ENCODE measurements at regions not wholly inside any gene's neighbourhood (a gene's known extent, or its start where the extent isn't known, plus 50 kb on each side); places are given as distances from the start of the nearest gene placed in this dataset.

GRCh38 chr13:80955501-80955900 is 614.6 kb upstream of the SPRY2 start:
- ATAC-seq (ENCODE audit: low read depth), result no peak
- no peaks in the 10 kb centered on the region for H3K9me3 ChIP-seq (ENCODE audit: severe bottlenecking)
- no peaks in the 10 kb centered on the region for H3K36me3 ChIP-seq (ENCODE audit: low read depth)
- no peak overlapping the region for H3K27ac ChIP-seq (ENCODE audit: poor library complexity, severe bottlenecking)
- H3K27me3 ChIP-seq (ENCODE audit: insufficient read depth, poor library complexity, severe bottlenecking), result no peaks in the 10 kb centered on the region
- DNase-seq (ENCODE audit: low spot score), result no peak
- no peak overlapping the region for H3K4me3 ChIP-seq (ENCODE audit: severe bottlenecking)
- H3K4me1 ChIP-seq (ENCODE audit: insufficient read depth, poor library complexity, severe bottlenecking), result no peaks in the 10 kb centered on the region
- TF ChIP-seq CTCF (IDR thresholded peaks at IDR 0.05; ENCODE audit: poor library complexity, severe bottlenecking), result no peak

- Histone ChIP-seq H3K27ac (ENCODE audit: poor library complexity, severe bottlenecking) (no peak overlapping the region), H3K27me3 (ENCODE audit: insufficient read depth, poor library complexity, severe bottlenecking) (no peaks in the 10 kb centered on the region), H3K4me1 (ENCODE audit: insufficient read depth, poor library complexity, severe bottlenecking) (no peaks in the 10 kb centered on the region), H3K4me3 (ENCODE audit: severe bottlenecking) (no peak overlapping the region), H3K9me3 (ENCODE audit: severe bottlenecking) (no peaks in the 10 kb centered on the region), H3K36me3 (ENCODE audit: low read depth) (no peaks in the 10 kb centered on the region)
- DNase-seq (ENCODE audit: low spot score) (no peak), ATAC-seq (ENCODE audit: low read depth) (no peak)
- no peak for TF ChIP-seq CTCF (IDR thresholded peaks at IDR 0.05; ENCODE audit: poor library complexity, severe bottlenecking)
Measured at GRCh38 chr13:80952158-80952557, 611.2 kb upstream of the SPRY2 start.

GRCh38 chr13:80946008-80946802 is 605.3 kb upstream of the SPRY2 start:
- H3K27me3 ChIP-seq (ENCODE audit: insufficient read depth, poor library complexity, severe bottlenecking), result no peaks in the 10 kb centered on the region
- no peaks in the 10 kb centered on the region for H3K36me3 ChIP-seq (ENCODE audit: low read depth)
- TF ChIP-seq CTCF (IDR thresholded peaks at IDR 0.05; ENCODE audit: poor library complexity, severe bottlenecking), result no peak
- H3K9me3 ChIP-seq (ENCODE audit: severe bottlenecking), result no peaks in the 10 kb centered on the region
- no peaks in the 10 kb centered on the region for H3K4me1 ChIP-seq (ENCODE audit: insufficient read depth, poor library complexity, severe bottlenecking)
- no peak overlapping the region for H3K27ac ChIP-seq (ENCODE audit: poor library complexity, severe bottlenecking)
- ATAC-seq (ENCODE audit: low read depth) (no peak), DNase-seq (ENCODE audit: low spot score) (no peak)
- no peak overlapping the region for H3K4me3 ChIP-seq (ENCODE audit: severe bottlenecking)

GRCh38 chr13:80945328-80945727 is 604.4 kb upstream of the SPRY2 start:
- H3K4me3 ChIP-seq (ENCODE audit: severe bottlenecking), result no peak overlapping the region
- no peaks in the 10 kb centered on the region for H3K27me3 ChIP-seq (ENCODE audit: insufficient read depth, poor library complexity, severe bottlenecking)
- no peak for DNase-seq (ENCODE audit: low spot score)
- H3K9me3 ChIP-seq (ENCODE audit: severe bottlenecking), result no peaks in the 10 kb centered on the region
- no peak for ATAC-seq (ENCODE audit: low read depth)
- H3K36me3 ChIP-seq (ENCODE audit: low read depth), result no peaks in the 10 kb centered on the region
- no peak for TF ChIP-seq CTCF (IDR thresholded peaks at IDR 0.05; ENCODE audit: poor library complexity, severe bottlenecking)
- no peak overlapping the region for H3K27ac ChIP-seq (ENCODE audit: poor library complexity, severe bottlenecking)
- no peaks in the 10 kb centered on the region for H3K4me1 ChIP-seq (ENCODE audit: insufficient read depth, poor library complexity, severe bottlenecking)

GRCh38 chr13:80939581-80939980 is 598.7 kb upstream of the SPRY2 start:
- H3K27me3 ChIP-seq (ENCODE audit: insufficient read depth, poor library complexity, severe bottlenecking), result no peaks in the 10 kb centered on the region
- H3K36me3 ChIP-seq (ENCODE audit: low read depth), result no peaks in the 10 kb centered on the region
- H3K4me3 ChIP-seq (ENCODE audit: severe bottlenecking), result no peak overlapping the region
- H3K27ac ChIP-seq (ENCODE audit: poor library complexity, severe bottlenecking), result no peak overlapping the region
- no peak for TF ChIP-seq CTCF (IDR thresholded peaks at IDR 0.05; ENCODE audit: poor library complexity, severe bottlenecking)
- DNase-seq (ENCODE audit: low spot score) (no peak), ATAC-seq (ENCODE audit: low read depth) (no peak)
- H3K9me3 ChIP-seq (ENCODE audit: severe bottlenecking), result no peaks in the 10 kb centered on the region
- H3K4me1 ChIP-seq (ENCODE audit: insufficient read depth, poor library complexity, severe bottlenecking), result no peaks in the 10 kb centered on the region
